Activated B cell treated with CpG ODN at 0.5 μM for 24 hours (primary cell): ENCODE measurements at regions not wholly inside any gene's neighbourhood (a gene's known extent, or its start where the extent isn't known, plus 50 kb on each side); places are given as distances from the start of the nearest gene placed in this dataset.

Experiments
- ATAC-seq: fragments of 200-7000 bp; cut with Tn5 transposase; one replicate; pipeline ENCODE4 v1.10.0; 2021; ENCODE audit warnings: low read depth, mild to moderate bottlenecking, moderate library complexity
- CTCF ChIA-PET: fragments of 350-600 bp; sonication (Branson Sonifier 250); formaldehyde crosslinking; loops from one replicate; lab custom pipeline; 2021; ENCODE audit warnings: antibody characterized with exemption; lab: Charles Lee
- POLR2A ChIA-PET: fragments of 350-600 bp; sonication (Branson Sonifier 250); formaldehyde crosslinking; loops from one replicate; lab custom pipeline; 2021; ENCODE audit warnings: antibody characterized with exemption; lab: Charles Lee
- DNase-seq: peaks from one replicate; pipeline ENCODE4 v3.0.0; 2022
- H3K27ac Mint-ChIP-seq: one replicate; pipeline ENCODE4 v1.8.0; 2020; ENCODE audit warnings: mixed read lengths
- H3K27me3 Mint-ChIP-seq: one replicate; pipeline ENCODE4 v1.8.0; 2021; ENCODE audit warnings: mixed read lengths
- H3K36me3 Mint-ChIP-seq: one replicate; pipeline ENCODE4 v1.8.0; 2021; ENCODE audit warnings: low read depth, mixed read lengths
- H3K4me1 Mint-ChIP-seq: one replicate; pipeline ENCODE4 v1.8.0; 2021; ENCODE audit warnings: mixed read lengths
- H3K4me3 Mint-ChIP-seq: one replicate; pipeline ENCODE4 v1.8.0; 2020; ENCODE audit warnings: mild to moderate bottlenecking, mixed read lengths
- H3K9me3 Mint-ChIP-seq: one replicate; pipeline ENCODE4 v1.8.0; 2020; ENCODE audit warnings: mixed read lengths
- intact Hi-C: fragments of 100-400 bp; cut with micrococcal nuclease; formaldehyde crosslinking; loops from one replicate; pipeline ENCODE4 v1.15.1; 2024
- TF ChIP-seq, protein P1 (sequence below): fragments of 200-600 bp; IDR thresholded peaks from one replicate; pipeline ENCODE4 v1.8.0; 2022; ENCODE audit warnings: antibody characterized with exemption, mild to moderate bottlenecking

DNA sequence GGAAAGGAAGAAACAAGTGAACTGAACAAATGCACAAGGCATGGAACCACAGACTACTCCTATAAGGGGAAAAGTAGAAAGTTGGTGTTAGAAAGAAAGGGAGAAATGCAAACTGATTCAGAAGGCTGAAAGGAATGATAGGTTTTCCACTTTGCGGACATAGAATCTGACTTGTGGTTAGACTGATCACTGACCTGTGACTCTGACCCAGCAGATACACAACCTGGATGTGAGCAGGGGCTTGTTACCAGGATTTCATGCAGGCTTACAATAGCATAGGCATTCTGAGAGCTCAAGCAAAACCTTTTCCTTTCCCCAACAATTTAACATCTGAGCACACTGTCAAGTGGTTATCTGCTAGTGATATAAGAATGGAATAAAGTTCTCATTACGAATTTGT is 237.0 kb upstream of the CDH20 start:
- H3K27me3 Mint-ChIP-seq = no peaks in the 10 kb centered on the region
- ChIA-PET POLR2A (no interaction called here), CTCF (no interaction called here)
- no peaks in the 10 kb centered on the region for H3K9me3 Mint-ChIP-seq
- ATAC-seq = no peak
- intact Hi-C loops = no loop called here
- TF ChIP-seq, protein P1, sequence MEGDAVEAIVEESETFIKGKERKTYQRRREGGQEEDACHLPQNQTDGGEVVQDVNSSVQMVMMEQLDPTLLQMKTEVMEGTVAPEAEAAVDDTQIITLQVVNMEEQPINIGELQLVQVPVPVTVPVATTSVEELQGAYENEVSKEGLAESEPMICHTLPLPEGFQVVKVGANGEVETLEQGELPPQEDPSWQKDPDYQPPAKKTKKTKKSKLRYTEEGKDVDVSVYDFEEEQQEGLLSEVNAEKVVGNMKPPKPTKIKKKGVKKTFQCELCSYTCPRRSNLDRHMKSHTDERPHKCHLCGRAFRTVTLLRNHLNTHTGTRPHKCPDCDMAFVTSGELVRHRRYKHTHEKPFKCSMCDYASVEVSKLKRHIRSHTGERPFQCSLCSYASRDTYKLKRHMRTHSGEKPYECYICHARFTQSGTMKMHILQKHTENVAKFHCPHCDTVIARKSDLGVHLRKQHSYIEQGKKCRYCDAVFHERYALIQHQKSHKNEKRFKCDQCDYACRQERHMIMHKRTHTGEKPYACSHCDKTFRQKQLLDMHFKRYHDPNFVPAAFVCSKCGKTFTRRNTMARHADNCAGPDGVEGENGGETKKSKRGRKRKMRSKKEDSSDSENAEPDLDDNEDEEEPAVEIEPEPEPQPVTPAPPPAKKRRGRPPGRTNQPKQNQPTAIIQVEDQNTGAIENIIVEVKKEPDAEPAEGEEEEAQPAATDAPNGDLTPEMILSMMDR = no peak
- DNase-seq = no peak
- no peak overlapping the region for H3K27ac Mint-ChIP-seq
- H3K4me1 Mint-ChIP-seq = no peaks in the 10 kb centered on the region
- H3K4me3 Mint-ChIP-seq = no peak overlapping the region
- no peaks in the 10 kb centered on the region for H3K36me3 Mint-ChIP-seq

DNA sequence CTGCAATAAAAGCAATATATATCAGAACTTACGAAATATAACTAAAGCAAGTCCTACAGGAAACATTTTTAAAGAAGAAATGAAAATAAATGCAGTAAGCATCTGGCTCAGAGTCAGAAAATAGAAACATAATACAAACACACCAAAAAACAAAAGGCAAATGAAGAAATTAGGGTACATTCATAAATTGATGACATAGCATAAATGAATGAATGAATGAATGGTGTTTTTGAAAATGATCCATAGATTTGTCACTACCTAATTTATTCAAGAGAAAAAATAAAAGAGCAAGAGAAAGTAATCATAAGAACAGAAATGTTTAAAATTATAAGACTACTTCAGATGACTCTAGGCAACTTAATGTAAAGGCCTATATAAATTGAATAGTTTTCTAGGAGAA is 226.1 kb upstream of the CDH20 start:
- POLR2A ChIA-PET = no interaction called here
- CTCF ChIA-PET = no interaction called here
- no peak for DNase-seq
- H3K36me3 Mint-ChIP-seq = no peaks in the 10 kb centered on the region
- H3K9me3 Mint-ChIP-seq = peaks cover 2% of the 10 kb centered on the region
- intact Hi-C loops = no loop called here
- H3K4me1 Mint-ChIP-seq = no peaks in the 10 kb centered on the region
- ATAC-seq = no peak
- H3K27ac Mint-ChIP-seq = no peak overlapping the region
- no peaks in the 10 kb centered on the region for H3K27me3 Mint-ChIP-seq
- no peak overlapping the region for H3K4me3 Mint-ChIP-seq
- TF ChIP-seq, protein P1 = no peak

DNA sequence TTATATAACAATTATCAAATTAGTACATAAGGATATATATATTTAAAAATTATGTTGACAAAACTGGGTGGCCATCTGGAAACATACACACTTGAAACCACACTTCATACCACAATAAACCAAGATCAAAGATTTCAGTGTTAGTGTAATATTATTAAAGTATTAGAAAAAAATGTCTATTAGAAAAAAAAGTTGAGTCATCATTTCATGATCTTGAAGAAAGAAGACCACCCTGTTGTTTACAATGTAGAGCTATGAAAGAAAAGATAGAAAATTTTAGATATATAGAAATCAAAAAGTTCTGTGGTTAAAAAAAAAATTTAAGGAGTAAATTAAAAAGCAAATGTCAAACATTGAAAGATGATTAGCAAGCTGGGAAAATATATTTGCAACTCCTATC is 224.5 kb upstream of the CDH20 start:
- H3K4me1 Mint-ChIP-seq = no peaks in the 10 kb centered on the region
- no peaks in the 10 kb centered on the region for H3K36me3 Mint-ChIP-seq
- peaks cover 2% of the 10 kb centered on the region for H3K9me3 Mint-ChIP-seq
- ChIA-PET POLR2A (no interaction called here), CTCF (no interaction called here)
- intact Hi-C loops = no loop called here
- no peaks in the 10 kb centered on the region for H3K27me3 Mint-ChIP-seq
- no peak overlapping the region for H3K27ac Mint-ChIP-seq
- DNase-seq (no peak), ATAC-seq (no peak)
- TF ChIP-seq, protein P1 = no peak
- H3K4me3 Mint-ChIP-seq = no peak overlapping the region

DNA sequence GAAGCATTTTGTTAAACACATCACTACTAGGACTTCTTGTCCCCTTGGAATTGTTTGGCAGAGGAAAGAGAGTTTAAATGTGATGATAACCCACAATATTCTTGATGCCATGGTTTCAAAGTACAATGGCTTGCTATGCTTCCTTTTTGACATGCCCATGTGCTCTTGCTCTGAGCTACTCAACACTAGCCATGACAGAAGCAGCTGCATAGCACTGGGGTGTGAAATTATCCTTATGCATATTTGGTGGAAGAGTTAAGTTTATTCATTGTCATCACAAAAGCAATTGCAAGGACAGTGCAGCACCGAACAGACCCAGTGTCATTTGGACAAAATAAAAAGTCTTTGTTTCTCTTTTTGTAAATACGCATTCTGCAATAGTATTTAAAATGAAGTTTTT is 209.9 kb upstream of the CDH20 start:
- no peaks in the 10 kb centered on the region for H3K4me1 Mint-ChIP-seq
- no peak for DNase-seq
- no peaks in the 10 kb centered on the region for H3K36me3 Mint-ChIP-seq
- no peaks in the 10 kb centered on the region for H3K27me3 Mint-ChIP-seq
- intact Hi-C loops = no loop called here
- H3K27ac Mint-ChIP-seq = no peak overlapping the region
- CTCF ChIA-PET = no interaction called here
- POLR2A ChIA-PET = no interaction called here
- no peak for ATAC-seq
- H3K9me3 Mint-ChIP-seq = peaks cover 3% of the 10 kb centered on the region
- H3K4me3 Mint-ChIP-seq = no peak overlapping the region
- TF ChIP-seq, protein P1 = no peak

DNA sequence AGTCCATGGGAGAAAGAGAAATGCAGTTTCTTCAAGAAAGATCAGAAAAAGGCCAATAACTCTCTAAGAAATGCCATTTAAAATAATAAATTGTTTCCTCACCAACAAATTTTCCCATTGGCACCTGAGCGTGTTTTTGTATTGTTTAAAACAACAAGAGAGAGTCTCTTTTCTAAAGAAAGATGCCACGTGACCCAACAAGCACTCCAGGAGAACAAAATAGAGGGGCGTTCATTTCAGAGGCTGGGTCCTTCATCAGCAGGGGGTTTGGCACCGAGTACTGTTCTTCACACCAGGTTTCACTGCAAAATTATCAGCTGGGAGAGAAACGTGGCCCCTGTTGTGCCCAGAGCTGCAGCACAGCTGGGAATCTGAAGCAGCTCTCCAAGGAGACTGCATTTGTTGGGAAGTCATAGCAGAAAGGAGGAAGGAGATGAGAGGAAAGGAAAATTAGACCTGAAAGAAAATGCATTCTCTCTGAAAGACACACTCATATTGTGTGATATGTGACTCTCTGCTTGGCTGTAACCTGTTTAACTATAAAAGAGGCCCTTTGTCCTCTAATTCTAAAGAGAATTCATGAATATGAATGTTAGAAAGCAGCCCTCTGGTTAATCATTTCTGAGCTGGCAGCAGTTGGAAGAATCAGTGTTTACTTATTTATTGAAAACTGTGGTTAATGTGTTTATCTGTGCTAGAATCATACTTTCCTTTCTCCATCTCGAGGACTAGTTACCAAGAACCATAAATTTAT is 205.3 kb upstream of the CDH20 start:
- no peaks in the 10 kb centered on the region for H3K27me3 Mint-ChIP-seq
- no peaks in the 10 kb centered on the region for H3K9me3 Mint-ChIP-seq
- no peak overlapping the region for H3K4me3 Mint-ChIP-seq
- no peaks in the 10 kb centered on the region for H3K36me3 Mint-ChIP-seq
- no peak overlapping the region for H3K27ac Mint-ChIP-seq
- no peak for ATAC-seq
- H3K4me1 Mint-ChIP-seq = no peaks in the 10 kb centered on the region
- CTCF ChIA-PET = no interaction called here
- TF ChIP-seq, protein P1 = no peak
- no peak for DNase-seq
- POLR2A ChIA-PET = no interaction called here
- intact Hi-C loops = no loop called here
